DOHH2 (cell line): ENCODE measurements at regions not wholly inside any gene's neighbourhood (a gene's known extent, or its start where the extent isn't known, plus 50 kb on each side); places are given as distances from the start of the nearest gene placed in this dataset.

Experiments used
- H3F3A ChIP-seq: fragments of 200-600 bp; sonication (generic), shearing (Covaris generic); 2 replicates; pipeline ENCODE4 v1.6.0; 2016; ENCODE audit warnings: antibody characterized with exemption, mild to moderate bottlenecking; ENCODE audit not compliant: control insufficient read depth, insufficient read depth
- H3K27ac ChIP-seq: fragments of 200-600 bp; sonication (generic); 2 replicates; pipeline ENCODE4 v1.5.1; 2014; ENCODE audit warnings: low read depth, mild to moderate bottlenecking, low read length, moderate library complexity
- H3K27me3 ChIP-seq: fragments of 200-600 bp; sonication (generic); 2 replicates; pipeline ENCODE4 v1.6.1; 2014; ENCODE audit warnings: mild to moderate bottlenecking, low read length, mixed read lengths; ENCODE audit not compliant: control insufficient read depth
- H3K36me3 ChIP-seq: fragments of 200-600 bp; sonication (generic); 2 replicates; pipeline ENCODE4 v1.6.1; 2014; ENCODE audit warnings: mild to moderate bottlenecking, low read length, moderate library complexity, mixed read lengths; ENCODE audit not compliant: control insufficient read depth
- H3K4me1 ChIP-seq: fragments of 200-600 bp; sonication (generic); 2 replicates; pipeline ENCODE4 v1.6.1; 2014; ENCODE audit warnings: mild to moderate bottlenecking, low read length, mixed read lengths; ENCODE audit not compliant: control insufficient read depth
- H3K4me2 ChIP-seq: fragments of 200-600 bp; sonication (generic); 2 replicates; pipeline ENCODE4 v1.6.0; 2014; ENCODE audit warnings: mild to moderate bottlenecking, low read length, moderate library complexity
- H3K4me3 ChIP-seq: fragments of 200-600 bp; sonication (generic); 2 replicates; pipeline ENCODE4 v1.5.1; 2014; ENCODE audit warnings: mild to moderate bottlenecking, low read length, mixed read lengths
- H3K79me2 ChIP-seq: fragments of 200-600 bp; sonication (generic); 2 replicates; pipeline ENCODE4 v1.6.1; 2014; ENCODE audit warnings: mild to moderate bottlenecking, low read length, mixed read lengths; ENCODE audit not compliant: control insufficient read depth
- H3K9me2 ChIP-seq: fragments of 200-600 bp; sonication (generic); replicated peaks from 2 replicates; pipeline ENCODE4 v1.6.1; 2014; ENCODE audit warnings: mild to moderate bottlenecking, low read length, mixed read lengths; ENCODE audit not compliant: control insufficient read depth
- H3K9me3 ChIP-seq: fragments of 200-600 bp; sonication (generic); 2 replicates; pipeline ENCODE4 v1.6.1; 2014; ENCODE audit warnings: antibody characterized with exemption, low read length, mixed read lengths; ENCODE audit not compliant: control insufficient read depth, insufficient read depth
- H4K20me1 ChIP-seq: fragments of 200-600 bp; sonication (generic); 2 replicates; pipeline ENCODE4 v1.6.0; 2014; ENCODE audit warnings: low read depth, mild to moderate bottlenecking, antibody characterized with exemption, low read length, moderate library complexity; ENCODE audit not compliant: control insufficient read depth, insufficient read depth
- EZH2phosphoT487 ChIP-seq: fragments of 200-600 bp; sonication (generic); IDR thresholded peaks from 2 replicates; pipeline ENCODE4 v1.6.1; 2017; ENCODE audit warnings: borderline replicate concordance, mild to moderate bottlenecking, antibody characterized with exemption, low read length, moderate library complexity, mixed read lengths
- TF ChIP-seq, protein P1 (sequence below): fragments of 200-600 bp; sonication (generic); IDR thresholded peaks from one replicate; pipeline ENCODE4 v1.5.1; 2014; ENCODE audit warnings: antibody characterized with exemption, mild to moderate bottlenecking, low read depth, low read length; ENCODE audit not compliant: poor library complexity, severe bottlenecking

DNA sequence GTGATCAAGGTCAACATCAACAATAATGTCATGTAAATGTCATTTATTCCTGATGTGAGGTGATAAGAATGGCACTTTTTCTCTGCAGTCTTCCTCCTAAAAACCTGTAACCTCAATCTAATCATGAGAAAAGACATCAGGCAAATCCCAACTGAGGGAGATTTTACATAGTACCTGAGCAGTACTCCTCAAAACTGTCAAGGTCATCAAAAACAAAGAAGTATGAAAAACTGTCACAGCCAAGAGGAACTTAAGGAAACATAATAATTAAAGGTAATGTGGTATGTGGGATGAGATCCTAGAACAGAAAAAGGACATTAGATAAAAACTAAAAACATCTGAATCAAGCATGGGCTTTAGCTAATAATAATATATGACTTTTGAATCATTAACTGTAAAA, 140.9 kb upstream of the GRM7 start:
- Histone ChIP-seq H3K27ac (no peak overlapping the region), H3K79me2 (no peaks in the 10 kb centered on the region), H3K4me1 (peaks cover 6% of the 10 kb centered on the region; the same call in 1 of the 2 replicates), H3K9me3 (no peaks in the 10 kb centered on the region), H3K9me2 (no peaks in the 10 kb centered on the region), H3K36me3 (no peaks in the 10 kb centered on the region), H3F3A (no peaks in the 10 kb centered on the region), H3K4me3 (no peak overlapping the region), H3K27me3 (no peaks in the 10 kb centered on the region), H4K20me1 (no peaks in the 10 kb centered on the region), H3K4me2 (no peak overlapping the region)
- TF ChIP-seq, protein P1, sequence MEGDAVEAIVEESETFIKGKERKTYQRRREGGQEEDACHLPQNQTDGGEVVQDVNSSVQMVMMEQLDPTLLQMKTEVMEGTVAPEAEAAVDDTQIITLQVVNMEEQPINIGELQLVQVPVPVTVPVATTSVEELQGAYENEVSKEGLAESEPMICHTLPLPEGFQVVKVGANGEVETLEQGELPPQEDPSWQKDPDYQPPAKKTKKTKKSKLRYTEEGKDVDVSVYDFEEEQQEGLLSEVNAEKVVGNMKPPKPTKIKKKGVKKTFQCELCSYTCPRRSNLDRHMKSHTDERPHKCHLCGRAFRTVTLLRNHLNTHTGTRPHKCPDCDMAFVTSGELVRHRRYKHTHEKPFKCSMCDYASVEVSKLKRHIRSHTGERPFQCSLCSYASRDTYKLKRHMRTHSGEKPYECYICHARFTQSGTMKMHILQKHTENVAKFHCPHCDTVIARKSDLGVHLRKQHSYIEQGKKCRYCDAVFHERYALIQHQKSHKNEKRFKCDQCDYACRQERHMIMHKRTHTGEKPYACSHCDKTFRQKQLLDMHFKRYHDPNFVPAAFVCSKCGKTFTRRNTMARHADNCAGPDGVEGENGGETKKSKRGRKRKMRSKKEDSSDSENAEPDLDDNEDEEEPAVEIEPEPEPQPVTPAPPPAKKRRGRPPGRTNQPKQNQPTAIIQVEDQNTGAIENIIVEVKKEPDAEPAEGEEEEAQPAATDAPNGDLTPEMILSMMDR: no peak
- no peak for TF ChIP-seq EZH2phosphoT487

DNA sequence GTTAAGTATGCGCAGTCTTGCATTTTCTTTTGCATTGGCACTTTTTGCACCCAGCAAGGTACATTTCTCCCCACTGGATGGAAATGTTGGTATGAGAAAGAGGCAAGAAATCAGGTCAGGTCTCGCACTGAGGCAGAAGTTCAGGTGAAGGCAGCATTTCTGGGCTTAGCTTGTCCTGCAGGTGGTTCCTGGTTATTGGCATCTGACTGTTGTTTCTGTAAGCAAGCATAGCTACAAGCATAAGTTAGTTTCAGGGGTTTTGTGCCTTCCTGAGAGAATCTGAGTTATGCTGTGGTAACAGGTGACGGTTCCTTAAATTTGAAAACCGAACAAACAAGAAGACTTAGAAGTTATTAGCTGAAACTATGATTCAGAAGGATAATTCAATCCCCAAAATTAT, 139.4 kb upstream of the GRM7 start:
- Histone ChIP-seq H3K79me2 (no peaks in the 10 kb centered on the region), H3K4me1 (peaks cover 6% of the 10 kb centered on the region; the same call in 1 of the 2 replicates), H3F3A (no peaks in the 10 kb centered on the region), H3K4me3 (no peak overlapping the region), H3K27ac (no peak overlapping the region), H4K20me1 (no peaks in the 10 kb centered on the region), H3K9me2 (no peaks in the 10 kb centered on the region), H3K27me3 (no peaks in the 10 kb centered on the region), H3K36me3 (no peaks in the 10 kb centered on the region), H3K9me3 (no peaks in the 10 kb centered on the region), H3K4me2 (no peak overlapping the region)
- no peak for TF ChIP-seq EZH2phosphoT487
- TF ChIP-seq, protein P1: no peak

DNA sequence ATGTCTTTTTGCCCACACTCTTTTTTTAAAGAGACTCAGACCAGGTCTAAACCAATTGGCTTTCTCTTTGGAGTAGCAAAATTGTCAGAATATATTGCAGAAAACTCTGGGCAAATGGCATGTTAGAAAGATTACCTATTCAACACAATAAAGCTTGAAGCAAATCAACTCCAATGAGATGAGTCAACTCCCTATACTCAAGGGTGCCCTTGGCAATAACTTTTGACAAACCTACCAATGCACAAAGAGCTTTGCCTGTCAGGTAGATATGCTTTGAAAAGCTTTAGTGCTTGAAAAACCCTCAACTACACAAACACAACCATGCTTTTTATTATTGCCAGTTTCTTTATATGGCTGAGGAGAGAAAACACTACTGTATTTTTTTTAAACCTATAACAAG, 137.7 kb upstream of the GRM7 start:
- H3K79me2 ChIP-seq: no peaks in the 10 kb centered on the region
- H3F3A ChIP-seq: no peaks in the 10 kb centered on the region
- TF ChIP-seq EZH2phosphoT487: no peak
- TF ChIP-seq, protein P1: no peak
- no peaks in the 10 kb centered on the region for H4K20me1 ChIP-seq
- H3K4me3 ChIP-seq: no peak overlapping the region
- no peak overlapping the region for H3K27ac ChIP-seq
- H3K9me2 ChIP-seq: no peaks in the 10 kb centered on the region
- no peaks in the 10 kb centered on the region for H3K27me3 ChIP-seq
- H3K4me2 ChIP-seq: no peak overlapping the region
- no peaks in the 10 kb centered on the region for H3K36me3 ChIP-seq
- H3K9me3 ChIP-seq: no peaks in the 10 kb centered on the region
- H3K4me1 ChIP-seq: no peaks in the 10 kb centered on the region

DNA sequence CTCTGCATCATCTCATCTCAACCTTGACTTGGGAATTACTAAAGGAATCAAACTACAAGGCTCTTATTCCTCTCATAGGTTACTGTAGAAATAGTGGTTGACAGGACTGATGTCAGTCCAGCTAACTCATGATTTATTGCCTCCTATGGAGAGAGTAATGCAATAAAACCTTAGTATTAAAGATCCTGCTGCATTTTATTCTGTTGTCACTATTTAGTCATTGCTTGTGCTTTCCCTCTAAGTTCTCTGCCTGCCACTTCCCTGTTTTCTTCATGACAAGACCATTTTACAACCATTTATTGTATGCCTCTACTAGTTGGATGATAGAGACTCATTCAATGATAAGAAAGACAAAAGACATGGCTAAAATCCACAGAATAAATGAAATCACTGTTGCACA, 134.1 kb upstream of the GRM7 start:
- Histone ChIP-seq H3K9me3 (no peaks in the 10 kb centered on the region), H3K27me3 (no peaks in the 10 kb centered on the region), H3K4me2 (no peak overlapping the region), H3K27ac (no peak overlapping the region), H3K36me3 (no peaks in the 10 kb centered on the region), H3K4me1 (no peaks in the 10 kb centered on the region), H3K79me2 (no peaks in the 10 kb centered on the region), H3F3A (no peaks in the 10 kb centered on the region), H4K20me1 (no peaks in the 10 kb centered on the region), H3K9me2 (no peaks in the 10 kb centered on the region), H3K4me3 (no peak overlapping the region)
- TF ChIP-seq EZH2phosphoT487: no peak
